DOHH2 (cell line): ENCODE measurements at regions not wholly inside any gene's neighbourhood (a gene's known extent, or its start where the extent isn't known, plus 50 kb on each side); places are given as distances from the start of the nearest gene placed in this dataset.

Experiments
- EZH2phosphoT487 ChIP-seq: fragments of 200-600 bp; sonication (generic); IDR thresholded peaks from 2 replicates; pipeline ENCODE4 v1.6.1; 2017; ENCODE audit warnings: borderline replicate concordance, mild to moderate bottlenecking, antibody characterized with exemption, low read length, moderate library complexity, mixed read lengths
- TF ChIP-seq, protein P1 (sequence below): fragments of 200-600 bp; sonication (generic); IDR thresholded peaks from one replicate; pipeline ENCODE4 v1.5.1; 2014; ENCODE audit warnings: antibody characterized with exemption, mild to moderate bottlenecking, low read depth, low read length; ENCODE audit not compliant: poor library complexity, severe bottlenecking

DNA sequence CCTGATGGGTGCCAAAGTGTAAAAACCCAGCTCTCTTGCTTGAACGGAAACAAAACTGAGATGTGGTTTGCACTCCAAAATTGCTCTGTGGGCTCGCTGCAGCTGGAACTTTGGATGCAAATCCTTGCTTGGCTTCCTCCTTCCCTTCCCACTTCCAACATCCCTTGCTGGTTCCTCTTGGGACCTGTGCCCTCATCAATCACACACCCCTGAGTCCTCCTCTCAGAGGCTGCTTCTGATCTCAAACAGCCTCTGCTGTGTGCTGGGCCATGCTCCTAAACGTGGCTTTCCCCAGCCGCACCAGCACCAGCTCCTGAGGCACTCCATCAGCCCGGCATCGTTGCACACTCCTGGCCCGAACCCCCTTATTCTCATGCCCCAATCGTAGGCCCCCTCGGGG, 124.3 kb upstream of the RAB4A start:
- TF ChIP-seq, protein P1, sequence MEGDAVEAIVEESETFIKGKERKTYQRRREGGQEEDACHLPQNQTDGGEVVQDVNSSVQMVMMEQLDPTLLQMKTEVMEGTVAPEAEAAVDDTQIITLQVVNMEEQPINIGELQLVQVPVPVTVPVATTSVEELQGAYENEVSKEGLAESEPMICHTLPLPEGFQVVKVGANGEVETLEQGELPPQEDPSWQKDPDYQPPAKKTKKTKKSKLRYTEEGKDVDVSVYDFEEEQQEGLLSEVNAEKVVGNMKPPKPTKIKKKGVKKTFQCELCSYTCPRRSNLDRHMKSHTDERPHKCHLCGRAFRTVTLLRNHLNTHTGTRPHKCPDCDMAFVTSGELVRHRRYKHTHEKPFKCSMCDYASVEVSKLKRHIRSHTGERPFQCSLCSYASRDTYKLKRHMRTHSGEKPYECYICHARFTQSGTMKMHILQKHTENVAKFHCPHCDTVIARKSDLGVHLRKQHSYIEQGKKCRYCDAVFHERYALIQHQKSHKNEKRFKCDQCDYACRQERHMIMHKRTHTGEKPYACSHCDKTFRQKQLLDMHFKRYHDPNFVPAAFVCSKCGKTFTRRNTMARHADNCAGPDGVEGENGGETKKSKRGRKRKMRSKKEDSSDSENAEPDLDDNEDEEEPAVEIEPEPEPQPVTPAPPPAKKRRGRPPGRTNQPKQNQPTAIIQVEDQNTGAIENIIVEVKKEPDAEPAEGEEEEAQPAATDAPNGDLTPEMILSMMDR = no peak
- no peak for TF ChIP-seq EZH2phosphoT487
